ENCODE measurements at regions not wholly inside any gene's neighbourhood (a gene's known extent, or its start where the extent isn't known, plus 50 kb on each side); places are given as distances from the start of the nearest gene placed in this dataset.

DNA sequence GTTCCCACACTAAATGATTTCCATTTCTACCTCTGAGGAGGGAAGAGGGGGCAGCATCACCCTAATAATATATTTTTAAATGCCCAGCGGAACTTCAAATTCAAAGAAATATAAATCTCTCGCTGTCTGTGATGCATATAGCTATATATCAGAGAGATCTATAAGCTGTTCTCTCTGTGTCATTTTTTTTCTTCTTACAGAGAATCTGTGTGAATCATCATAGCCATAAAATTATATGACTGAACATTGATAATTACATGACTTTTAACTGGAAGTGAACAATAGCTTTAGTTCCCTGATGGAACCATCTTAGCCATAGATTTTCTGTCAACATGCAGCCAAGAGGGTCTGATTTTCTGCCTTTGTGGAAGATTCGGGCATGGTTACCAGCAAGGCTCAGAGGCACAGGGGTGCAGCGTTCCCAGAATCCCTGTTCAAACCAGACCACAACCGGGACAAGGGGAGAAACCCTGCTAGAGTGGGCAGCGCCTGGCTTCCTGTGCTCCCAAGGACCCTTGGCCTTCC is 93.7 kb upstream of the OSMR start:
- no peak overlapping the region for H3K4me3 ChIP-seq (ENCODE audit: low read depth, low read length)
- TF ChIP-seq, protein P1, sequence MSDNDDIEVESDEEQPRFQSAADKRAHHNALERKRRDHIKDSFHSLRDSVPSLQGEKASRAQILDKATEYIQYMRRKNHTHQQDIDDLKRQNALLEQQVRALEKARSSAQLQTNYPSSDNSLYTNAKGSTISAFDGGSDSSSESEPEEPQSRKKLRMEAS (IDR thresholded peaks at IDR 0.05; ENCODE audit: low read depth, low read length): no peak
- TF ChIP-seq MYC (IDR thresholded peaks at IDR 0.05; ENCODE audit: low read depth, low read length) (no peak), POLR2A (IDR thresholded peaks at IDR 0.05; ENCODE audit: extremely low read depth, insufficient read length) (no peak)
- TF ChIP-seq, protein P2, sequence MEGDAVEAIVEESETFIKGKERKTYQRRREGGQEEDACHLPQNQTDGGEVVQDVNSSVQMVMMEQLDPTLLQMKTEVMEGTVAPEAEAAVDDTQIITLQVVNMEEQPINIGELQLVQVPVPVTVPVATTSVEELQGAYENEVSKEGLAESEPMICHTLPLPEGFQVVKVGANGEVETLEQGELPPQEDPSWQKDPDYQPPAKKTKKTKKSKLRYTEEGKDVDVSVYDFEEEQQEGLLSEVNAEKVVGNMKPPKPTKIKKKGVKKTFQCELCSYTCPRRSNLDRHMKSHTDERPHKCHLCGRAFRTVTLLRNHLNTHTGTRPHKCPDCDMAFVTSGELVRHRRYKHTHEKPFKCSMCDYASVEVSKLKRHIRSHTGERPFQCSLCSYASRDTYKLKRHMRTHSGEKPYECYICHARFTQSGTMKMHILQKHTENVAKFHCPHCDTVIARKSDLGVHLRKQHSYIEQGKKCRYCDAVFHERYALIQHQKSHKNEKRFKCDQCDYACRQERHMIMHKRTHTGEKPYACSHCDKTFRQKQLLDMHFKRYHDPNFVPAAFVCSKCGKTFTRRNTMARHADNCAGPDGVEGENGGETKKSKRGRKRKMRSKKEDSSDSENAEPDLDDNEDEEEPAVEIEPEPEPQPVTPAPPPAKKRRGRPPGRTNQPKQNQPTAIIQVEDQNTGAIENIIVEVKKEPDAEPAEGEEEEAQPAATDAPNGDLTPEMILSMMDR (IDR thresholded peaks at IDR 0.05; ENCODE audit: low read depth, low read length): no peak
- DNase-seq (ENCODE audit: low read depth): no peak

DNA sequence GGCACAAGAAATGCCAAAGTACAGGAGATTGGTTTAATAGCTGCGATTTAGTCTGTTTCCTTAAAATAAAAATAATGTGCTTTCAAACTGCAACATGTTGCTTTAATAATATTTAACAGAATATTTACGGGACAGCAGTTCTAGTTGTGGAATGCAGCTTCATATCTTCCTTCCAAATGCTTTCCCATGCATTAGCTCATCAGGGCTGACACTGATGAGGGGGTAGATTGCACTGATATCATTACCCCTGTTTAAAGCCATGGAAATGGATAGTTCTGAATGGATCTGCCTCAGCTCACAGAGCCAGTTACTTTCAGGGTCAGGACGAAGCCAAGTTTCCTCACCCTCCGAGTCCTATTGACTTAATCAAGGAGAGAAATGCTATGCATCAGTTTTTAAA is 93.2 kb upstream of the OSMR start:
- TF ChIP-seq POLR2A (IDR thresholded peaks at IDR 0.05; ENCODE audit: extremely low read depth, insufficient read length): no peak
- TF ChIP-seq, protein P2 (IDR thresholded peaks at IDR 0.05; ENCODE audit: low read depth, low read length): no peak
- TF ChIP-seq, protein P1 (IDR thresholded peaks at IDR 0.05; ENCODE audit: low read depth, low read length): no peak
- no peak for TF ChIP-seq MYC (IDR thresholded peaks at IDR 0.05; ENCODE audit: low read depth, low read length)
- H3K4me3 ChIP-seq (ENCODE audit: low read depth, low read length): no peak overlapping the region
- no peak for DNase-seq (ENCODE audit: low read depth)

DNA sequence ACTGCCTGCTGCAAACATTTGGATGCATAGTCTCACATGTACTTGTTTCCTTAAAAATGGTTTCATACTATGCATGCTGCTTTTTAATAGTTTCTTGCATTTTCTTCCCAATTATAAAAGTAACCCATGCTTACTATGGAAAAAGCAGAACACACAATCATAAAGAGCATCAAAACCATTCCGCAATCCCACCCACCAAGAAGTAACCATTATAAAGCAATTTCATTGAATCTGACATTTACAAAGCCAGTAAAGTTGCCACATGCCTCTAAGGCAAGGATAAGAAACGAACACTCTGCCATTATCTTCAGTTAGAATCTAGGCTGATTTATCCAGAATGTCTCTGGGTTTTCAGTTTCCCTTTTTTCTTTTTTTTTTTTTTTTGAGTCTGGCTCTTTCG is 92.7 kb upstream of the OSMR start:
- TF ChIP-seq, protein P2 (IDR thresholded peaks at IDR 0.05; ENCODE audit: low read depth, low read length): no peak
- TF ChIP-seq, protein P1 (IDR thresholded peaks at IDR 0.05; ENCODE audit: low read depth, low read length): no peak
- no peak for TF ChIP-seq POLR2A (IDR thresholded peaks at IDR 0.05; ENCODE audit: extremely low read depth, insufficient read length)
- no peak for TF ChIP-seq MYC (IDR thresholded peaks at IDR 0.05; ENCODE audit: low read depth, low read length)
- no peak overlapping the region for H3K4me3 ChIP-seq (ENCODE audit: low read depth, low read length)
- DNase-seq (ENCODE audit: low read depth): no peak

DNA sequence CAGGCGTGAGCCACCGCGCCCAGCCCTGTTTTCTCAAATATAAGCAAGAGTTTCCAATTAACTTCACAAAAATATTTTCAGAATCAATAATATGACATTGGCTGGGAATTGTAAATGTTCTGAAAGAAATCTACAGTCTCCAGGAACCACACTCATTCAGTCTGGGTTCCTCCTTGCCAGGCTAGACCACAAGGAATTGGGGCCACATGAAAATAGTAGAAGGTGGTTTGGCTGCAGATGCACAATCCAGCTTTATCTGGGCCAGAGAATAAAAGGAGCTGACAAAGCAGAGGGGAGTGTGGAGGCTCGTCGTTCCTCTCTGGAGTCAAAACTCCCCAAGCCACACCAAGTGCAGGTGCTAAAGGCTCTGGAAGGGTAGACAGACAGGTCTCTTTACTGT is 92.0 kb upstream of the OSMR start:
- no peak overlapping the region for H3K4me3 ChIP-seq (ENCODE audit: low read depth, low read length)

DNA sequence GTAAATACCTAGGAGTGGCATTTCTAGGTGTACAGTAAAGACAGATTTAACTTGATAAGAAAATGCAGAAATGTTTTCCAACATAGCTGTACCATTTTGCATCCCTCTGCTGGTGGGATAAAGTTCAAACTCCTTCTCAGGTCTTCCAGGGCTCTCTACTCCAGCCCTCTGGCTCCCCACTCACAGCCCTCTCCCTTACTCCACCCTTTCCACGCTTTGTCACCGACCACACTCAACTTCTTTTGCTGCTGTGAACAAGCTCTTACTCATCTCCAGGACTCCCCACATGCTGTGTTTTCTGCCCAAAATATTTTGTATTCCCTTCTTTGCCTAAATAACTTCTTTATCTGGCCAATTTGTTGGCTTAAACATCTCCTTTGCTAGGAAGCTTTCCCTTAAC is 90.6 kb upstream of the OSMR start:
- no peak for TF ChIP-seq POLR2A (IDR thresholded peaks at IDR 0.05; ENCODE audit: extremely low read depth, insufficient read length)
- TF ChIP-seq, protein P2 (IDR thresholded peaks at IDR 0.05; ENCODE audit: low read depth, low read length): no peak
- TF ChIP-seq, protein P1 (IDR thresholded peaks at IDR 0.05; ENCODE audit: low read depth, low read length): no peak
- no peak for TF ChIP-seq MYC (IDR thresholded peaks at IDR 0.05; ENCODE audit: low read depth, low read length)
- no peak for DNase-seq (ENCODE audit: low read depth)
- H3K4me3 ChIP-seq (ENCODE audit: low read depth, low read length): no peak overlapping the region

More for the DNA sequence above, 92.0 kb upstream of the OSMR start:
- no peak for TF ChIP-seq POLR2A (IDR thresholded peaks at IDR 0.05; ENCODE audit: extremely low read depth, insufficient read length)
- no peak for TF ChIP-seq MYC (IDR thresholded peaks at IDR 0.05; ENCODE audit: low read depth, low read length)
- TF ChIP-seq, protein P2 (IDR thresholded peaks at IDR 0.05; ENCODE audit: low read depth, low read length): no peak
- TF ChIP-seq, protein P1 (IDR thresholded peaks at IDR 0.05; ENCODE audit: low read depth, low read length): no peak
- DNase-seq (ENCODE audit: low read depth): no peak

Measured in NB4 (cell line).